ENCODE measurements at regions not wholly inside any gene's neighbourhood (a gene's known extent, or its start where the extent isn't known, plus 50 kb on each side); places are given as distances from the start of the nearest gene placed in this dataset.

GRCh38 chr14:89524990-89525667 is 108.1 kb upstream of the FOXN3 start:
- no peak overlapping the region for H3K4me3 ChIP-seq (ENCODE audit: low read depth, low read length)
- TF ChIP-seq CTCF (IDR thresholded peaks at IDR 0.05; ENCODE audit: insufficient read depth, low read depth, low read length) = no peak
- DNase-seq (ENCODE audit: low read depth) = no peak

GRCh38 chr14:89524412-89524811 is 107.4 kb upstream of the FOXN3 start:
- TF ChIP-seq CTCF (IDR thresholded peaks at IDR 0.05; ENCODE audit: insufficient read depth, low read depth, low read length) = no peak
- H3K4me3 ChIP-seq (ENCODE audit: low read depth, low read length) = no peak overlapping the region
- DNase-seq (ENCODE audit: low read depth) = no peak

- DNase-seq (ENCODE audit: low read depth) = no peak
- no peak overlapping the region for H3K4me3 ChIP-seq (ENCODE audit: low read depth, low read length)
- no peak for TF ChIP-seq CTCF (IDR thresholded peaks at IDR 0.05; ENCODE audit: insufficient read depth, low read depth, low read length)
Observed at GRCh38 chr14:89521988-89522387, 105.0 kb upstream of the FOXN3 start.

- H3K4me3 ChIP-seq (ENCODE audit: low read depth, low read length) = no peak overlapping the region
- no peak for TF ChIP-seq CTCF (IDR thresholded peaks at IDR 0.05; ENCODE audit: insufficient read depth, low read depth, low read length)
- peak; percentile 91 for DNase-seq (ENCODE audit: low read depth)
Observed at GRCh38 chr14:89519040-89519439, 102.0 kb upstream of the FOXN3 start.

GRCh38 chr14:89516173-89516572 is 99.1 kb upstream of the FOXN3 start:
- DNase-seq (ENCODE audit: low read depth) = no peak
- no peak for TF ChIP-seq CTCF (IDR thresholded peaks at IDR 0.05; ENCODE audit: insufficient read depth, low read depth, low read length)
- no peak overlapping the region for H3K4me3 ChIP-seq (ENCODE audit: low read depth, low read length)

GRCh38 chr14:89514601-89515000 is 97.6 kb upstream of the FOXN3 start:
- no peak overlapping the region for H3K4me3 ChIP-seq (ENCODE audit: low read depth, low read length)
- no peak for TF ChIP-seq CTCF (IDR thresholded peaks at IDR 0.05; ENCODE audit: insufficient read depth, low read depth, low read length)
- no peak for DNase-seq (ENCODE audit: low read depth)

GRCh38 chr14:89509891-89510290 is 92.9 kb upstream of the FOXN3 start:
- H3K4me3 ChIP-seq (ENCODE audit: low read depth, low read length) = no peak overlapping the region
- no peak for TF ChIP-seq CTCF (IDR thresholded peaks at IDR 0.05; ENCODE audit: insufficient read depth, low read depth, low read length)
- DNase-seq (ENCODE audit: low read depth) = peak; percentile 40

Measured in fibroblast of villous mesenchyme (primary cell).